GM12892 (cell line): ENCODE measurements at regions not wholly inside any gene's neighbourhood (a gene's known extent, or its start where the extent isn't known, plus 50 kb on each side); places are given as distances from the start of the nearest gene placed in this dataset.

Experiments
- POLR2A ChIP-seq: IDR thresholded peaks from 2 replicates; pipeline ENCODE4 v1.6.1; 2011; ENCODE audit warnings: low read depth, low read length, control low read depth
- POLR2AphosphoS5 ChIP-seq: IDR thresholded peaks from 2 replicates; pipeline ENCODE4 v1.6.1; 2011; ENCODE audit warnings: low read depth, low read length, control low read depth
- TAF1 ChIP-seq: IDR thresholded peaks from 2 replicates; pipeline ENCODE4 v1.6.1; 2011; ENCODE audit warnings: low read depth, mild to moderate bottlenecking, control low read depth, low read length, borderline replicate concordance

DNA sequence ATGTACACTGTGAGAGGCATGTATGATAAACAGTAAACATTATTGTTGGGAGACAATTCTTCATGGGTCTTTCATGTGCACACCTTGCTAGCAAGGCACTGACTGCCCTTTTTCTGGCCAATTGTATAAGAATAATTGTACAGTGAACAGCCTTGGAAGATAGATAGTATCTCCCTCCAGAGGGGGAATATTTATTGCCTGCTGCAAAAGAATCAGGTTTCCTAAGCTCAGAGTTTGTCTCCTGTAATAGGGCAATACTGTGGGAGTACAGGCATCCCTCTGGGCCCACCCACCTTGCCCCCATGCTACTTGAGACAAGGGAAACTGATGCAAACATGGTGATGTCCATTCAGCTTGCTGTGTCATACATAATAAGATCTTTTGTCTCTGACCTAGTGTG is 442.2 kb downstream of the HDGFL1 start:
- TF ChIP-seq TAF1 = no peak
- no peak for TF ChIP-seq POLR2AphosphoS5
- TF ChIP-seq POLR2A = no peak
